ENCODE measurements at regions not wholly inside any gene's neighbourhood (a gene's known extent, or its start where the extent isn't known, plus 50 kb on each side); places are given as distances from the start of the nearest gene placed in this dataset.

GRCh38 chr1:2919841-2920240 is 101.4 kb upstream of the ACTRT2 start:
- DNase-seq: no peak

- DNase-seq: no peak
Observed at GRCh38 chr1:2920421-2921015, 100.7 kb upstream of the ACTRT2 start.

DNA sequence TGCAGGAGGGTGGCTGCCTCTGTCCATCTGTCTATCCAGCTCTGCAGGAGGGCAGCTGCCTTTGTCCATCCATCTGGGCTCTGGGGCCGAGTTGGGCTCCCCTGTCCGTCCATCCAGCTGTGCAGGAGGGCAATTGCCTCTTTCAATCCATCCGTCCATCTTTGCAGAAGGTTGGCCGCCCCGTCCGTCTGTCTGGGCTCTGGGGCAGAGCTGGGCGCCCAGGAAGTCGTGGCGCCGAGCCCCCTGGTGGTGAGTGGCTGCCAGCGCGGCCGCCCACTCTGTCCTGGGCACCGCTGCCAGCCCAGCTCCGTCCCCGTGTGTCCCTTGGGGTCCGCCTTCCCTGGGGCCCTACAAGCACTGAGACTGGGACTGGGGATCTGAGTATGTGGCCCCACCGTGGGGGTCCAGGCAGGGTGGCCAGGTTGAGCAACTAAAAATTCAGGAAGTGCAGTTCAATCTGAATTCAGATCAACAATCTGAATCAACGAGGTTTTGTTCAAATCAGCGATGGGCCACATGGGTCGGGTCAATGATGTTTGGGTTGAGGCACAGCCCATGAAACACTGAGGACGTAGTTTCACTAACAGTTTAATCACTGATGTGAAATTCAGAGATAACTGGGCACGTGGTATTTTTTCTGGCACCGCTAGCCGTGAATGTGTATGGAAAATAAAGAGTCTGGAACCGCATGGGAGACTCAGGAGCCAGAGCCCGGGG is 99.1 kb upstream of the ACTRT2 start:
- peak; percentile 13 for DNase-seq

GRCh38 chr1:2923351-2923750 is 97.9 kb upstream of the ACTRT2 start:
- no peak for DNase-seq

DNA sequence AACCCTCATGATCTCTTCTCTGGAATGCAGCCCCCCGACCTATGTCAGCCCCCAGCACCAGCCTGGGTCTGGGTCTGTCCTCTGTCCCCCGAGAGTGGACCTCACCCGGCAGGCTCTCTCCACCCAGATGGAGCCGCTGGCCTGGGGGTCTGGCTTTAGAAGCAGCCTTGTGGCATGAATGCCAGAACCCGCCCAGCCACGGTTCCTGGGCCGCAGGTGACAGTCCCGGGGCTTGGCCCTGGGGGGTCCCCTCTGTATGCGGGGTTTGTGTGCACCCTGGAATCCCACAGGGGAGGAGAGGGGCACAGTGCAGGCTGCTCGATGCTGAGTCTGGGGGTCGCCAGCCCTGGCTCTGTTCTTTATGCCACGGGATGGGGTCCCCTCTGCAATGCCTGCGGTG is 96.0 kb upstream of the ACTRT2 start:
- DNase-seq: no peak

DNA sequence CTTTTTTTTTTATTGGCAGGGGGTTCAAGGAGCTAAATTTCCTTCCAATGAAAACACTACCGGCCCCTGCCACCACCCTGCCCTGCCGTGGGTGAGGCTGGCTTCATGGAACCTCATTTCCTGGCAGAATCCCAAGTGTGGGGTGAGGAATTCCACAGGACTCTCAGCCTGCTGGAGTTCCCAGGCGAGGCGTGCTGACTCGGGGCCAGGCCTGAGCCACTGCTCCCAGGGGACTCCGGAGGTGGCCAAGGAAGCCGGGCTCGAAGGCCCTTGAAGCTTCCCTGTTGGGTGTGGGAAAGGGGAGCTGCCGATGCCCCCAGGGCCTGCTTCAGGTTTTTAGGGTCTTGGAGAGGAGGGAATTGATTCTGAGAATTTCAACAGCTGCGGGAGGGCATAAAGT is 95.3 kb upstream of the ACTRT2 start:
- no peak for DNase-seq

DNA sequence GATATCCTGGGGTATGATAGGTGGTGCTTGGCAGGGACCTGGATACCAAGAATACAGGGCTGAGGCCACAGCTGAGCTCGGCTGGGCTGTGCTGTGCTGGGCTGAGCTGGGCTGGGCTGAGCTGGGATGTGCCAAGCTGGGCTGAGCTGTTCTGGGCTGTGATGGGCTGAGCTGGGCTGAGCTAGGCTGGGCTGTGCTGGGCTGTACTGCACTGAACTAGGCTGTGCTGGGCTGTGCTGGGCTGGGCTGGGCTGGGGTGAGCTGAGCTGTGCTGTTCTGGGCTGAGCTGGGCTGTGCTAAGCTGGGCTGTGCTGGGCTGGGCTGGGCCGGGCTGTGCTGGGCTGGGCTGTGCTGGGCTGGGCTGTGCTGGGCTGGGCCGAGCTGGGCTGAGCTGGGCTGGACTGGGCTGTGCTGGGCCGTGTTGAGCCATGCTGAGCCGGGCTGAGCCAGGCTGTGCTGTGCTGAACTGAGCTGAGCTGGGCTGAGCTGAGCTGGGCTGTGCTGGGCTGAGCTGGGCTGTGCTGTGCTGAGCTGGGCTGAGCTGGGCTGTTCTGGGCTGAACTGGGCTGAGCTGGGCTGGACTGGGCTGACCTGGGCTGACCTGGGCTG is 94.7 kb upstream of the ACTRT2 start:
- no peak for DNase-seq

- DNase-seq: no peak
Observed at GRCh38 chr1:2927393-2928360, 93.6 kb upstream of the ACTRT2 start.

- no peak for DNase-seq
Observed at GRCh38 chr1:2928366-2929325, 92.6 kb upstream of the ACTRT2 start.

GRCh38 chr1:2929335-2929734 is 91.9 kb upstream of the ACTRT2 start:
- no peak for DNase-seq

DNA sequence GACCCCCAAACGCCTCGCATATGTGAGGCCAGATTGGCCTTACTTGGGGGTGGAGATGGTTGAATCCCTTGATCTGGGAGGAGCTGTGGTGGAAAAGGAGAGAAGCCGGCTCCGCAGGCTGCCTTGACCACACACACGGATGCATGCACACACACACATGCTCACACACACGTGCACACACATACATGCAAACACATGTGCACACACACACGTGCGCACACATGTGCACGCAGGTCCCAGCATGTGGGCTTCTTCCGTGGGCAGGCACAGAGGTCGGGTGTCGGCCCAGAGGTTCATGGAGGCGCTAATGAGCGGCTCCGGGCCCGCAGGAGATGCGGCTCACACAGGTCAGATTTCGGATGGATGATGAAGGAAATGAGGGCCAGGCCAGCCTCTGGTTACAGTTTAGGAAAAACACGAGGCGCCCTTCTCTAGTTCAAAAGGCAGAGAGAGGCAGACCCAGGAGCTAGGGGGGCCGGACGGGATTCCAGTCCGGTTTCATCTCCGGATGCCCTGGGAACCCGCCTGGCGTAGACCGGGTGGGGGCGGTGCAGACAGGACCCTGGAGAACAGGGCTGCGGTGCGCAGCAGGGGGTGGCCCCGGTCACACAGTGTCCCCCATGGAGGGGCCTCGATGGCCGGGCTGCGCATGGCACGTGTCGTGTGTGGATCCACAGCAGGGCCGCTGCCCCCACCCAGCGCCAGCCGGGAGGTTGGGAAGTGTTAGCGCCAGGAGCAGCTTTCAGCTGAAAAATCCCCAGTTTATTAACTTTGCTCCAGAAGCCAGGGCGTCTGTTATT is 91.1 kb upstream of the ACTRT2 start:
- no peak for DNase-seq

DNA sequence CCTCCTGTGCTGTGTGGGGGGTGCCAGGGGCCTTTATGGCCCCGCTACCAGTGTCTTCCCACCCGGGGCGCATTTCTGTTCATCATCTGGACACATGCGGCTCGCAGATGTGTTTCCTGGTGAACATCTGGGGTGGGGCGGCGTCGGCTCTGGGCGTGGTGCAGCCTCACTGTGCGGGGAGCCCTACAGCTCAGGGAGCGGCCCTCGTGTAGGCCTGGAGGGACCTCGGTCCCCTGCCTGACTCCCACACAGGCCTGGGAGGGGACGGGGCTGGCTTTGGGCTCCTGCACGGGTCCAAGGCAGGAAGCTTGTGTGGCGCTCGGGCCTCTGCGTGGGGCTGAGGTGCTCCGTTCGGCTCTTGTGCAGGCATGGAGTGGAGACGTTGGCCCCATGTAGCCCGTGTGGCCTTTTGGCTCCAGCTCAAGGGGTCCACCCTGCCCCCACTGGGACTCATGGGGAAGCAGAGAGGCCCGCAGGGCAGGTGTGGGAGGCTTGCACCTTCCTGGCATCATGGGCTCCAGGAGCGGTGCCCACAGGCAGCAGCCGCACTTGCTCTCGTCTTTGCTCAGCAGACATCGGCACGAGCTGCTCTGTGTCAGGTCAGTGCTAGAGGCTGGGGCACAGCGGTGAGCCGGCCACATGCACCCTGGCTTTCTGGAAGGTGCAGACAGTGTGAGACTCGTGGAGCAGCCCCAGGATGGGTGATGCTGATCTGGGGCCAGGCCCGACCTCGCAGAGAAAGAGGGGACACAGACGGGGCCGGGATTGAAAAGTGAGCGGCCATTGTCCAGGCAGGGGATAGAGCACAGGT is 90.1 kb upstream of the ACTRT2 start:
- no peak for DNase-seq

DNA sequence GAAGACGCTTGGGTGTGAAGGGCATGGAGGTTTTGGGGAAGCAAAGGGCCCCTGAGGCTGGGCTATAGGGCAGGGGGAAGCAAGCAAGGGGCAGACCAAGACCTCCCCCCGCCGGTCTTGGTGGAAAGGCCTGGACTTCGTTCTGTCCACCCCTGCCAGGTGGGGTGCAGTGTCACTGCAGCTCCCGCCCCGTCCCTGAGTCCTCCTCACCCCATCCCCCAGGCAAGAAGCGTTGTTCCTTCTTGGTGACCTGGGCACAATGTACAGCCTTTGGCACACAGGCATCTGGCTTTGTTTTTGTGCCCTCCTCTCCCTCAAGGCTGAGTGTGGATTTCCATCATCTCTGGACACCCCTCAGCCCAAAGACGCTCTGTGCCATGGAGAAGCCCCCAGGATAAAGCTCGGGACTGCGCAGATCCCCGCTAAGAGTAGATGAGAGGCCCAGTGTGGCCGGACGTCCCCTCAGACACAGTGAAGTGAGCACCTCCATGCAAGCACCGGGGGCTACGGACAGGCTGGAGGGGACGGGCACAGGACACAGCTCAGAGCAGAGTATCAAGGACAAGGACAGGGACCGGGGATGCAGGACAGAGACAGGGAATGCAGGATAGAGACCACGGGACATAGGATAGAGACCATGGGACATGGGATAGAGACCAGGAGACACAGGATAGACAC is 89.4 kb upstream of the ACTRT2 start:
- DNase-seq: no peak

- DNase-seq: no peak
Observed at GRCh38 chr1:2932671-2933350, 88.5 kb upstream of the ACTRT2 start.

GRCh38 chr1:2933431-2934155 is 87.7 kb upstream of the ACTRT2 start:
- DNase-seq: no peak

DNA sequence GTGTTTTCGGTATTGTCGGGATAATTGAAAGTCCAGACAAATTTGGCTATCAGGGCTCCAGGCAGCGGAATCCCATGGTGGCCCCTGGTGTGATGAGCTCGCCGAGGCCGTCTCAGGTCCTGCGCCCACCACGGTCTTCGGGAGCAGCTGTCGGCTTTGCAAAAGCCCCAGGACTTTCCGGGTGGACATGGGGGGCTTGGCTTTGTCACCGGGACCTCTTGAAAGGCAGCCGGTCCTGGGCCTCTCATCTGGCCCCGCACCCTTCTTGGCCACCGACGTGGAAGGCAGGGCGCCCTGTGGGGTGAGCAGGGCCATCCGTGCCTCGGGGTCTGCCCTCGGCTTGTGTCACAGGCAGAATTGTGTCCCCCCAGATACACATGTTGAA is 87.1 kb upstream of the ACTRT2 start:
- no peak for DNase-seq

DNA sequence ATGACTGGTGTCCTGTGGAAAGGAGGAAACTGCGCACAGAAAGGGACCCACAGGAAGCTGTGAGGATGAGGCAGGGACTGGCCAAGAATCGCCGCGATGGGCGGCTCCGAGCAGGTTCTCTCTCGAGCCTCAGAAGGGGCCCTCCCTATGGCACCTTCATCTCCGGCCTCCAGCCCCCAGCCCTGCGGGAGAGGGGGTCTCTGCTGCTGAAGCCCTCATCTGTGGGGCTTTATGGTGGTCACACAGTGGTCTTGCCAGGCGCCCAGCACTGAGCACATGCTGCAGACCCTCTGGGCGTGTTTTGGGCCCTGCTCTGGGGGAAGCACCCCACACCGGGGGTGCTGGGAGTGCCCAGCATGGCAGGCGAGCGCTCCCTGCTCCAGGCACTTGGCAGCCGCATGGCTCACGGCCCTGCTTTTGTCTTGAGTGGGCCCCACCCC is 86.6 kb upstream of the ACTRT2 start:
- DNase-seq: no peak

GRCh38 chr1:2935184-2935583 is 86.1 kb upstream of the ACTRT2 start:
- DNase-seq: no peak
